Hepatocyte (in vitro differentiated cells): ENCODE measurements at regions not wholly inside any gene's neighbourhood (a gene's known extent, or its start where the extent isn't known, plus 50 kb on each side); places are given as distances from the start of the nearest gene placed in this dataset.
"Not testable (repeated sequence)": the region's sequence is repeated elsewhere in the genome, so short reads cannot be mapped to it uniquely, and the experiment has no call there.

ENCODE experiments used
- DNase-seq: peaks from one replicate; pipeline ENCODE4 v3.0.0-alpha.2; 2016; ENCODE audit warnings: low spot score
- H2AFZ ChIP-seq: fragments of 200-600 bp; sonication (generic); 2 replicates; pipeline ENCODE4 v1.6.0; 2016; ENCODE audit warnings: antibody characterized with exemption, mild to moderate bottlenecking
- H3K27ac ChIP-seq: fragments of 200-600 bp; sonication (generic); 2 replicates; pipeline ENCODE4 v1.5.1; 2016; ENCODE audit warnings: mild to moderate bottlenecking
- H3K27me3 ChIP-seq: fragments of 200-600 bp; sonication (generic); 2 replicates; pipeline ENCODE4 v1.6.1; 2016
- H3K36me3 ChIP-seq: fragments of 200-600 bp; sonication (generic); replicated peaks from 2 replicates; pipeline ENCODE4 v1.5.1; 2016; ENCODE audit warnings: low read depth; ENCODE audit not compliant: insufficient read depth
- H3K4me1 ChIP-seq: fragments of 200-600 bp; sonication (generic); 2 replicates; pipeline ENCODE4 v1.5.1; 2016; ENCODE audit warnings: mild to moderate bottlenecking, moderate library complexity; ENCODE audit not compliant: insufficient read depth
- H3K4me2 ChIP-seq: fragments of 200-600 bp; sonication (generic); 2 replicates; pipeline ENCODE4 v1.6.0; 2016
- H3K4me3 ChIP-seq: fragments of 200-600 bp; sonication (generic); 2 replicates; pipeline ENCODE4 v1.5.1; 2016; ENCODE audit warnings: mild to moderate bottlenecking
- H3K79me2 ChIP-seq: fragments of 200-600 bp; sonication (generic); 2 replicates; pipeline ENCODE4 v1.6.0; 2017; ENCODE audit warnings: mild to moderate bottlenecking
- H3K9me2 ChIP-seq: fragments of 200-600 bp; sonication (generic); replicated peaks from 2 replicates; pipeline ENCODE4 v1.6.0; 2017; ENCODE audit warnings: mild to moderate bottlenecking; ENCODE audit not compliant: insufficient read depth
- H3K9me3 ChIP-seq: fragments of 200-600 bp; sonication (generic); 2 replicates; pipeline ENCODE4 v1.5.1; 2016; ENCODE audit warnings: low read depth, mild to moderate bottlenecking
- H4K20me1 ChIP-seq: fragments of 200-600 bp; sonication (generic); 2 replicates; pipeline ENCODE4 v1.6.0; 2016; ENCODE audit warnings: mild to moderate bottlenecking; ENCODE audit not compliant: insufficient read depth, poor library complexity, severe bottlenecking
- EZH2 ChIP-seq: fragments of 200-600 bp; sonication (generic); IDR thresholded peaks from 2 replicates; pipeline ENCODE4 v1.6.1; 2016; ENCODE audit warnings: antibody characterized with exemption, mild to moderate bottlenecking, borderline replicate concordance
- EZH2phosphoT487 ChIP-seq: fragments of 200-600 bp; sonication (generic); IDR thresholded peaks from one replicate; pipeline ENCODE4 v1.6.1; 2018; ENCODE audit warnings: antibody characterized with exemption, mild to moderate bottlenecking, low read depth, moderate library complexity; ENCODE audit not compliant: unreplicated experiment, severe bottlenecking
- WGBS: methylation state at CpG from one replicate; pipeline ENCODE4 v1.1.6; 2016; ENCODE audit warnings: low lambda C conversion rate; ENCODE audit errors: missing lambda C conversion rate; 5-methylcytosine and 5-hydroxymethylcytosine counted together
- TF ChIP-seq, protein P1 (sequence below): fragments of 200-600 bp; sonication (generic); IDR thresholded peaks from 2 replicates; pipeline ENCODE4 v1.5.1; 2016; ENCODE audit warnings: antibody characterized with exemption, mild to moderate bottlenecking; ENCODE audit not compliant: poor library complexity

DNA sequence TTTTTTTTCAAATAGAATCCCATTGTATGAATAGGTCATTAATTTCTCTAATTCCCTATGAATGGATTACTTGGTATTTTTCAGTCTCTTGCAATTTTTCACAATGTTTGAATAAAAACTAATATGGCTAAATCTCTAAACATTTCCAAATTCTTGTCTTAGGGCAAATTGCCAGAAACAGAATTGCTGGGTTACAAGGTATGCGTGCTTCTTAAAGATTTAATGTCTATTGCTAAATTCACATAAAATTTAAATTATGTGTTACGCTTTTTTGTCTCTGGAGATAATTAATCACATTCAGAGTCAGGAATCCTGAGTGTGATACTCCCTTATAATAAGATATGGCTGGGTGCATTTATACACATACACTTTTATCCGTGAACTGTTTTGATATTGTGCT, 264.5 kb upstream of the TBL1XR1 start:
- Histone ChIP-seq H3K27ac (no peak overlapping the region), H3K36me3 (no peaks in the 10 kb centered on the region), H3K9me3 (no peaks in the 10 kb centered on the region), H3K4me2 (no peak overlapping the region), H3K4me3 (no peak overlapping the region), H3K9me2 (no peaks in the 10 kb centered on the region), H3K27me3 (no peaks in the 10 kb centered on the region), H4K20me1 (no peaks in the 10 kb centered on the region), H3K4me1 (peaks cover 10% of the 10 kb centered on the region), H2AFZ (no peak overlapping the region), H3K79me2 (no peaks in the 10 kb centered on the region)
- DNase-seq: no peak
- TF ChIP-seq EZH2phosphoT487 (no peak), EZH2 (no peak)
- TF ChIP-seq, protein P1, sequence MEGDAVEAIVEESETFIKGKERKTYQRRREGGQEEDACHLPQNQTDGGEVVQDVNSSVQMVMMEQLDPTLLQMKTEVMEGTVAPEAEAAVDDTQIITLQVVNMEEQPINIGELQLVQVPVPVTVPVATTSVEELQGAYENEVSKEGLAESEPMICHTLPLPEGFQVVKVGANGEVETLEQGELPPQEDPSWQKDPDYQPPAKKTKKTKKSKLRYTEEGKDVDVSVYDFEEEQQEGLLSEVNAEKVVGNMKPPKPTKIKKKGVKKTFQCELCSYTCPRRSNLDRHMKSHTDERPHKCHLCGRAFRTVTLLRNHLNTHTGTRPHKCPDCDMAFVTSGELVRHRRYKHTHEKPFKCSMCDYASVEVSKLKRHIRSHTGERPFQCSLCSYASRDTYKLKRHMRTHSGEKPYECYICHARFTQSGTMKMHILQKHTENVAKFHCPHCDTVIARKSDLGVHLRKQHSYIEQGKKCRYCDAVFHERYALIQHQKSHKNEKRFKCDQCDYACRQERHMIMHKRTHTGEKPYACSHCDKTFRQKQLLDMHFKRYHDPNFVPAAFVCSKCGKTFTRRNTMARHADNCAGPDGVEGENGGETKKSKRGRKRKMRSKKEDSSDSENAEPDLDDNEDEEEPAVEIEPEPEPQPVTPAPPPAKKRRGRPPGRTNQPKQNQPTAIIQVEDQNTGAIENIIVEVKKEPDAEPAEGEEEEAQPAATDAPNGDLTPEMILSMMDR: no peak
- 73% methylated on average over 3 of the region's 3 CpGs for WGBS

DNA sequence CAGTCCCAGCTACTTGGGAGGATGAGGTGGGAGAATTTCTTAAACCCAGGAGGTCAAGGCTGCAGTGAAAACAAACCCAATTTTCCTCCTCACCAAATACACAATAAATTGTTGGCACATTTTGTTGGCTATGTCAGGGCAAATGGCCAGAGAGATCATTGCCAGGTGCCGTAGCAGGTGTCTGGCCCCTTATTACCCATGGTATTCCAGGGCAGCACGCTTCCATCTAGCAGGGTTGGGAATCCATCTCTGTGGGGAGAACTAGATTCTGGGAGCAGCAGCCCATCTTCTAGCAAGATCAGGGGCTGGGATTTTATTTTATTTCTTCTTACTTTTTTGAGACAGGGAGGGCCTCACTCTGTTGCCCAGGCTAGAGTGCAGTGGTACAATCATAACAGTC, 266.1 kb upstream of the TBL1XR1 start:
- not testable (repeated sequence) for H2AFZ ChIP-seq, H3K9me3 ChIP-seq, H3K27ac ChIP-seq, H3K36me3 ChIP-seq, H3K79me2 ChIP-seq, H3K9me2 ChIP-seq, H4K20me1 ChIP-seq, H3K4me2 ChIP-seq, H3K4me3 ChIP-seq, H3K27me3 ChIP-seq, DNase-seq
- peaks cover 13% of the 10 kb centered on the region for H3K4me1 ChIP-seq
- WGBS: 100% methylated on average over 2 of the region's 2 CpGs

DNA sequence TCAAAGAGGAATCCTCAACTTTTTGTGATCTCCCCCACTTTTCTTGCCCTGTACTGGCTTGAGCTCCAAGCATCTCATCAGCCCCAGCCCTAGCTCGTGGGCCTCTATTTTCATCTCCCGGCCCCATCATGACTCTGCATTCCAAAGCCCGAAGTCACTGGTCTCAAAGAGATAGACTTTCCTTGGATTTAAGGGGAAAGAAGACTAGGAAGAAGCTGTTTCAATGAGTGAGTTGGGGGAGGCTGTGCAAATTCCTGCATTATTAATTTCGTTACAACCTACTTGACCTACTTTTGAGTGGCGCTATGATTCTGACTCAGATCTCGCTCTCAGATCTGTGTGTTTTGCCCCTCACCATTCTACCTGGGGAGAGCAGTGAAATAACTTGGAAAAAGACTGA, 266.6 kb upstream of the TBL1XR1 start:
- DNase-seq: no peak

DNA sequence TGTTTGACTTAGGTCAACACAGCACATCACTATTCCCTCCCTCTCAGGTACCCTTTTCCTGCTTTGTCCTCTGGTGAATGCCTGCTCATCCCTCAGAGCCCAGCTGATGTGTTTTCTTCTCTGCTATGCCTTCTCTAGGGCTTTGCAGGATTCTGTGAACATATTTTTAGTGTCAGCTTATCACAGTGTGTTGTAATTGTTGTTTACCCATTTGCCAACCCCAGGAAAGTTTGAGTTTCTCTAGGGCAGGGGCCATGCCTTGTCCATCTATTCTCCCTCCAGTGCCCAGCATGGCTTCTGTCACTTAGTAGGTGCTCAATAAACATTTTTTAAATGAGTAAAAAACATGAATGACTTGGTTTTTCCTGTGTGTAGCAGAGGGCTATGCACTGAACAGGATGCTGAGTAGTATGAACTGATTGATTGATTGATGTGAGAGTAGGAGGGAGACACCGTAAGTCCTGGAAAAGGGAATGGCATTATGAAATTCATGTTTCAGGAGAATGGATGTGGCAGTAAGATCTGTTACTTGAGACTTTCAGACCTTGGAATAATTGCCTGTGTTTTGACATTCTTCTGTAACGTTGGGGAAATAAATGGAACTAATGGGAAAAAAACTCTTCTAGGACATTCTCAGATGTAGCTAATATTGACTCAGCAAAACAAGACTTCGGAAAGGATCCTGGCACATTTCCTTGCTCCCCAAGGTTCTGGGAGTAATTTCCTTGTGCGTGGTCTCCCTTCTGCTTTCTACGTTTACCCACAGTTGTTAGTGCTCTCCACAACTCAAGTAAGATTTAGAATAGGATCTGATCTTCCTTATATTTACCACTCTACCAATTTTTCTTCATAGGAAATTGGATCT, 267.3 kb upstream of the TBL1XR1 start:
- 85% methylated on average over 5 of the region's 5 CpGs for WGBS
- H4K20me1 ChIP-seq: no peaks in the 10 kb centered on the region
- H3K9me2 ChIP-seq: no peaks in the 10 kb centered on the region
- no peak overlapping the region for H3K4me2 ChIP-seq
- H3K79me2 ChIP-seq: no peaks in the 10 kb centered on the region
- TF ChIP-seq, protein P1: no peak
- no peak for TF ChIP-seq EZH2phosphoT487
- H2AFZ ChIP-seq: no peak overlapping the region
- H3K27ac ChIP-seq: no peak overlapping the region
- H3K9me3 ChIP-seq: no peaks in the 10 kb centered on the region
- no peak for DNase-seq
- no peak overlapping the region for H3K4me3 ChIP-seq
- H3K4me1 ChIP-seq: peaks cover 9% of the 10 kb centered on the region
- no peaks in the 10 kb centered on the region for H3K36me3 ChIP-seq
- H3K27me3 ChIP-seq: no peaks in the 10 kb centered on the region

More for the DNA sequence above, 266.6 kb upstream of the TBL1XR1 start:
- no peak overlapping the region for H2AFZ ChIP-seq
- H3K9me2 ChIP-seq: no peaks in the 10 kb centered on the region
- H3K79me2 ChIP-seq: no peaks in the 10 kb centered on the region
- H3K9me3 ChIP-seq: no peaks in the 10 kb centered on the region
- H3K4me2 ChIP-seq: no peak overlapping the region
- no peak overlapping the region for H3K27ac ChIP-seq
- H4K20me1 ChIP-seq: no peaks in the 10 kb centered on the region
- no peak overlapping the region for H3K4me3 ChIP-seq
- TF ChIP-seq EZH2: no peak
- H3K36me3 ChIP-seq: no peaks in the 10 kb centered on the region
- 66% methylated on average over 6 of the region's 6 CpGs for WGBS
- H3K27me3 ChIP-seq: no peaks in the 10 kb centered on the region
- H3K4me1 ChIP-seq: peaks cover 16% of the 10 kb centered on the region
